LoVo (cell line): ENCODE measurements at regions not wholly inside any gene's neighbourhood (a gene's known extent, or its start where the extent isn't known, plus 50 kb on each side); places are given as distances from the start of the nearest gene placed in this dataset.

Experiments
- DNase-seq: peaks from one replicate; pipeline ENCODE4 v3.0.0-alpha.2; 2016; ENCODE audit warnings: low spot score

- no peak for DNase-seq
Measured at GRCh38 chr21:15531986-15532385, 197.8 kb upstream of the USP25 start.

- DNase-seq = no peak
Measured at GRCh38 chr21:15533618-15534017, 196.2 kb upstream of the USP25 start.

GRCh38 chr21:15534450-15534886, 195.3 kb upstream of the USP25 start:
- DNase-seq = no peak

- DNase-seq = no peak
Measured at GRCh38 chr21:15539376-15539775, 190.4 kb upstream of the USP25 start.

GRCh38 chr21:15543473-15543872, 186.3 kb upstream of the USP25 start:
- no peak for DNase-seq

- no peak for DNase-seq
Measured at GRCh38 chr21:15549671-15550070, 180.1 kb upstream of the USP25 start.

- no peak for DNase-seq
Measured at GRCh38 chr21:15552914-15553494, 176.8 kb upstream of the USP25 start.

- no peak for DNase-seq
Measured at GRCh38 chr21:15557925-15558324, 171.9 kb upstream of the USP25 start.

GRCh38 chr21:15558884-15559283, 170.9 kb upstream of the USP25 start:
- no peak for DNase-seq

- no peak for DNase-seq
Measured at GRCh38 chr21:15559660-15560059, 170.1 kb upstream of the USP25 start.

- DNase-seq = no peak
Measured at GRCh38 chr21:15560383-15561056, 169.3 kb upstream of the USP25 start.

GRCh38 chr21:15562748-15563147, 167.0 kb upstream of the USP25 start:
- no peak for DNase-seq

- DNase-seq = no peak
Measured at GRCh38 chr21:15564907-15565306, 164.9 kb upstream of the USP25 start.

- no peak for DNase-seq
Measured at GRCh38 chr21:15566703-15567102, 163.1 kb upstream of the USP25 start.

GRCh38 chr21:15567191-15567590, 162.6 kb upstream of the USP25 start:
- DNase-seq = no peak

GRCh38 chr21:15568516-15568915, 161.3 kb upstream of the USP25 start:
- no peak for DNase-seq

- no peak for DNase-seq
Measured at GRCh38 chr21:15586752-15587427, 142.9 kb upstream of the USP25 start.

- peak; percentile 54 for DNase-seq
Measured at GRCh38 chr21:15592271-15592860, 137.4 kb upstream of the USP25 start.

- DNase-seq = no peak
Measured at GRCh38 chr21:15592957-15593356, 136.8 kb upstream of the USP25 start.

GRCh38 chr21:15601390-15601789, 128.4 kb upstream of the USP25 start:
- no peak for DNase-seq

GRCh38 chr21:15604413-15604812, 125.4 kb upstream of the USP25 start:
- peak; percentile 68 for DNase-seq

- no peak for DNase-seq
Measured at GRCh38 chr21:15614766-15615165, 115.0 kb upstream of the USP25 start.
